Neural progenitor cell (in vitro differentiated cells): ENCODE measurements at regions not wholly inside any gene's neighbourhood (a gene's known extent, or its start where the extent isn't known, plus 50 kb on each side); places are given as distances from the start of the nearest gene placed in this dataset.

Experiments used
- DNase-seq: peaks from one replicate; pipeline ENCODE4 v3.0.0-alpha.2; 2016; ENCODE audit warnings: low spot score
- H2AFZ ChIP-seq: fragments of 200-600 bp; sonication (generic); replicated peaks from 2 replicates; pipeline ENCODE4 v1.6.1; 2016; ENCODE audit warnings: antibody characterized with exemption
- H3F3A ChIP-seq: fragments of 200-600 bp; sonication (generic); 2 replicates; pipeline ENCODE4 v1.6.1; 2016; ENCODE audit warnings: antibody characterized with exemption, low read depth
- H3K27ac ChIP-seq: fragments of 200-600 bp; sonication (generic); 2 replicates; pipeline ENCODE4 v1.5.1; 2016; ENCODE audit warnings: mild to moderate bottlenecking
- H3K27me3 ChIP-seq: fragments of 200-600 bp; sonication (generic); 2 replicates; pipeline ENCODE4 v1.6.1; 2016; ENCODE audit warnings: mild to moderate bottlenecking, moderate library complexity
- H3K36me3 ChIP-seq: fragments of 200-600 bp; sonication (generic); 2 replicates; pipeline ENCODE4 v1.5.1; 2016
- H3K4me1 ChIP-seq: fragments of 200-600 bp; sonication (generic); 2 replicates; pipeline ENCODE4 v1.6.1; 2016; ENCODE audit warnings: mixed run types
- H3K4me2 ChIP-seq: fragments of 200-600 bp; sonication (generic); 2 replicates; pipeline ENCODE4 v1.6.1; 2016
- H3K4me3 ChIP-seq: fragments of 200-600 bp; sonication (generic); 2 replicates; pipeline ENCODE4 v1.5.1; 2016
- H3K79me2 ChIP-seq: fragments of 200-600 bp; sonication (generic); 2 replicates; pipeline ENCODE4 v1.6.1; 2016; ENCODE audit warnings: low read depth
- H3K9ac ChIP-seq: fragments of 200-600 bp; sonication (generic); 2 replicates; pipeline ENCODE4 v1.6.1; 2016
- H3K9me3 ChIP-seq: fragments of 200-600 bp; sonication (generic); 2 replicates; pipeline ENCODE4 v1.5.1; 2016; ENCODE audit warnings: low read depth
- H4K20me1 ChIP-seq: fragments of 200-600 bp; sonication (generic); 2 replicates; pipeline ENCODE4 v1.6.1; 2016; ENCODE audit warnings: low read depth
- H3K27ac Mint-ChIP-seq: 3 replicates; pipeline ENCODE4 v1.8.0; 2021; ENCODE audit warnings: mixed read lengths
- H3K27me3 Mint-ChIP-seq: 2 replicates; pipeline ENCODE4 v1.8.0; 2022; ENCODE audit warnings: low read depth, mild to moderate bottlenecking, inconsistent platforms, moderate library complexity, mixed read lengths; ENCODE audit not compliant: insufficient read depth
- H3K36me3 Mint-ChIP-seq: 3 replicates; pipeline ENCODE4 v1.8.0; 2021; ENCODE audit warnings: mixed read lengths
- H3K4me1 Mint-ChIP-seq: 3 replicates; pipeline ENCODE4 v1.8.0; 2021; ENCODE audit warnings: mixed read lengths
- H3K4me3 Mint-ChIP-seq: 3 replicates; pipeline ENCODE4 v1.8.0; 2021; ENCODE audit warnings: mild to moderate bottlenecking, moderate library complexity, mixed read lengths
- H3K9me3 Mint-ChIP-seq: 3 replicates; pipeline ENCODE4 v1.8.0; 2020; ENCODE audit warnings: mixed read lengths
- CTCF ChIP-seq: fragments of 200-600 bp; sonication (generic); IDR thresholded peaks from 2 replicates; pipeline ENCODE4 v1.5.1; 2017; ENCODE audit warnings: antibody characterized with exemption, mild to moderate bottlenecking
- EZH2phosphoT487 ChIP-seq: fragments of 200-600 bp; sonication (generic); IDR thresholded peaks from 2 replicates; pipeline ENCODE4 v1.6.1; 2017; ENCODE audit warnings: antibody characterized with exemption

- Histone ChIP-seq H3F3A (no peaks in the 10 kb centered on the region), H4K20me1 (no peaks in the 10 kb centered on the region), H3K36me3 (no peaks in the 10 kb centered on the region), H2AFZ (no peak overlapping the region), H3K27me3 (no peaks in the 10 kb centered on the region), H3K4me1 (no peaks in the 10 kb centered on the region), H3K9ac (no peak overlapping the region), H3K9me3 (no peaks in the 10 kb centered on the region), H3K27ac (no peak overlapping the region), H3K79me2 (no peaks in the 10 kb centered on the region), H3K4me2 (no peak overlapping the region), H3K4me3 (no peak overlapping the region)
- no peak overlapping the region for H3K4me3 Mint-ChIP-seq
- no peaks in the 10 kb centered on the region for H3K9me3 Mint-ChIP-seq
- no peak for DNase-seq
- H3K27ac Mint-ChIP-seq = no peak overlapping the region
- no peaks in the 10 kb centered on the region for H3K27me3 Mint-ChIP-seq
- TF ChIP-seq CTCF (no peak), EZH2phosphoT487 (no peak)
- H3K4me1 Mint-ChIP-seq = no peaks in the 10 kb centered on the region
- H3K36me3 Mint-ChIP-seq = no peaks in the 10 kb centered on the region
Measured at GRCh38 chr4:73309211-73309610, 50.6 kb upstream of the ANKRD17 start.
